HepG2 (cell line): ENCODE measurements at regions not wholly inside any gene's neighbourhood (a gene's known extent, or its start where the extent isn't known, plus 50 kb on each side); places are given as distances from the start of the nearest gene placed in this dataset.

Experiments used
- ATAC-seq: fragments of 200-7000 bp; cut with Tn5 transposase; 3 replicates; pipeline ENCODE4 v1.9.1; 2020; ENCODE audit warnings: mild to moderate bottlenecking, moderate library complexity
- BruUV-seq: library from RNA; stranded (reverse); fragments of 400-500 nt; replicated peaks from 2 replicates; lab custom pipeline; 2021; lab: Mats Ljungman, UMichigan
- CTCF ChIA-PET: fragments of 300-600 bp; formaldehyde crosslinking; extraction: SDS; loops from one replicate; lab custom pipeline; 2021; ENCODE audit warnings: low total read pairs, inconsistent platforms, low intra/inter-chr PET ratio; lab: Yijun Ruan, JAX
- POLR2A ChIA-PET: fragments of 350-600 bp; sonication (Branson Sonifier 250); formaldehyde crosslinking; loops from one replicate; lab custom pipeline; 2020; ENCODE audit warnings: antibody characterized with exemption, inconsistent platforms; lab: Yijun Ruan, JAX
- DNase-seq: peaks from one replicate; pipeline ENCODE4 v3.0.0-alpha.2; 2015; ENCODE audit warnings: low spot score
- FAIRE-seq: peaks from 3 replicates; lab custom pipeline; 2011; peaks lifted over from hg19 to GRCh38; lab: Jason Lieb, UNC
- H2AFZ ChIP-seq: one replicate; pipeline ENCODE4 v1.6.1; 2011; ENCODE audit warnings: low read length, inconsistent platforms
- H3K27ac ChIP-seq: fragments of 300-600 bp; 3 replicates; pipeline ENCODE4 v1.8.0; 2011; ENCODE audit warnings: mixed run types, mild to moderate bottlenecking, mixed read lengths, low read length, inconsistent platforms; ENCODE audit not compliant: insufficient read depth; ENCODE audit errors: extremely low read length
- H3K27me3 ChIP-seq, 2 experiments: fragments of 200-600 bp in 1 of 2; 2 replicates in 1 of 2; 3 replicates in 1 of 2; pipeline versions ENCODE4 v1.6.0 to v1.8.0; 2011; ENCODE audit warnings: low read length in 2 of 2, mild to moderate bottlenecking in 2 of 2, moderate library complexity in 2 of 2, inconsistent platforms in 1 of 2; ENCODE audit not compliant: insufficient read depth in 2 of 2, control insufficient read depth in 1 of 2
- H3K36me3 ChIP-seq, 2 experiments: fragments of 200-600 bp in 1 of 2; replicated peaks in 1 of 2; 2 replicates in 1 of 2; 3 replicates in 1 of 2; pipeline versions ENCODE4 v1.5.1 to v1.8.0; 2011; ENCODE audit warnings: low read length in 2 of 2, inconsistent platforms in 1 of 2; ENCODE audit not compliant: insufficient read depth in 2 of 2, control insufficient read depth in 1 of 2
- H3K4me1 ChIP-seq: 2 replicates; pipeline ENCODE4 v1.5.1; 2012; ENCODE audit warnings: low read length, inconsistent platforms; ENCODE audit not compliant: insufficient read depth
- H3K4me2 ChIP-seq: 2 replicates; pipeline ENCODE4 v1.6.0; 2011; ENCODE audit warnings: low read depth, low read length, inconsistent platforms
- H3K4me3 ChIP-seq, 3 experiments: fragments of 200-600 bp in 1 of 3; sonication (generic), shearing (Covaris generic) in 1 of 3; replicated peaks in 1 of 3; 2 replicates each; pipeline ENCODE4 v1.5.1; 2011 to 2016; ENCODE audit warnings: low read length in 3 of 3, inconsistent platforms in 2 of 3, low read depth in 2 of 3, mild to moderate bottlenecking in 2 of 3, control low read depth in 1 of 3, mixed read lengths in 1 of 3; ENCODE audit not compliant: insufficient read depth in 1 of 3
- H3K79me2 ChIP-seq: one replicate; pipeline ENCODE4 v1.6.1; 2011; ENCODE audit warnings: low read length, inconsistent platforms; ENCODE audit not compliant: insufficient read depth
- H3K9ac ChIP-seq: 2 replicates; pipeline ENCODE4 v1.6.0; 2011; ENCODE audit warnings: mild to moderate bottlenecking, low read depth, low read length, inconsistent platforms; ENCODE audit not compliant: insufficient read depth
- H3K9me3 ChIP-seq: 2 replicates; pipeline ENCODE4 v1.5.1; 2012; ENCODE audit warnings: mild to moderate bottlenecking, low read length
- H4K20me1 ChIP-seq: 2 replicates; pipeline ENCODE4 v1.6.0; 2011; ENCODE audit warnings: inconsistent platforms, mild to moderate bottlenecking, low read length, moderate library complexity; ENCODE audit not compliant: insufficient read depth
- FOSL2 ChIP-seq: sonication (generic); formaldehyde crosslinking; IDR thresholded peaks from 2 replicates; pipeline ENCODE4 v1.4.0; 2020; ENCODE audit warnings: missing genetic modification reagents
- FOXP1 ChIP-seq, 2 experiments: fragments of 450-650 bp in 1 of 2; IDR thresholded peaks; 2 replicates each; pipeline ENCODE4 v1.6.1; 2017 to 2018; ENCODE audit warnings: antibody characterized with exemption in 1 of 2
- HMGXB4 ChIP-seq, 2 experiments: sonication (generic) in 1 of 2; formaldehyde crosslinking in 1 of 2; IDR thresholded peaks; 2 replicates each; pipeline versions ENCODE4 v1.4.0 to v1.6.1; 2018 to 2020; ENCODE audit warnings: missing genetic modification reagents in 2 of 2, borderline replicate concordance in 1 of 2, low read depth in 1 of 2, mild to moderate bottlenecking in 1 of 2, missing biosample characterization in 1 of 2
- NFRKB ChIP-seq: fragments of 450-650 bp; IDR thresholded peaks from 2 replicates; pipeline ENCODE4 v1.6.1; 2017
- NKX3-1 ChIP-seq: sonication (generic); formaldehyde crosslinking; IDR thresholded peaks from 2 replicates; pipeline ENCODE4 v1.5.0; 2020; ENCODE audit warnings: missing genetic modification reagents
- NR2F1 ChIP-seq, 2 experiments: fragments of 450-650 bp in 1 of 2; formaldehyde crosslinking in 1 of 2; IDR thresholded peaks; 2 replicates each; pipeline versions ENCODE4 v1.5.0 to v1.6.1; 2016 to 2020; ENCODE audit warnings: mild to moderate bottlenecking in 1 of 2, missing compliant biosample characterization in 1 of 2, missing genetic modification reagents in 1 of 2, moderate library complexity in 1 of 2
- TEF ChIP-seq: sonication (generic); formaldehyde crosslinking; IDR thresholded peaks from 2 replicates; pipeline ENCODE4 v1.5.0; 2020; ENCODE audit warnings: missing genetic modification reagents
- XRCC5 ChIP-seq: fragments of 200-400 bp; formaldehyde crosslinking; optimal IDR thresholded peaks from 2 replicates; pipeline ENCODE3; 2017; ENCODE audit warnings: mild to moderate bottlenecking, low read length
- ZBTB26 ChIP-seq: IDR thresholded peaks from 2 replicates; pipeline ENCODE4 v1.6.1; 2016; ENCODE audit warnings: missing compliant biosample characterization, missing genetic modification reagents, borderline replicate concordance
- ZBTB43 ChIP-seq: sonication (generic); formaldehyde crosslinking; conservative IDR thresholded peaks from 2 replicates; pipeline ENCODE4 v1.4.0; 2020; ENCODE audit warnings: missing genetic modification reagents
- ZNF12 ChIP-seq: sonication (generic); formaldehyde crosslinking; IDR thresholded peaks from 2 replicates; pipeline ENCODE4 v1.5.0; 2020; ENCODE audit warnings: missing genetic modification reagents
- ZNF274 ChIP-seq: sonication (generic); formaldehyde crosslinking; IDR thresholded peaks from 2 replicates; pipeline ENCODE4 v1.5.1; 2020; ENCODE audit warnings: mild to moderate bottlenecking, missing genetic modification reagents
- ZNF501 ChIP-seq: sonication (generic); formaldehyde crosslinking; IDR thresholded peaks from 2 replicates; pipeline ENCODE4 v1.5.1; 2020; ENCODE audit warnings: mild to moderate bottlenecking, moderate library complexity, missing genetic modification reagents
- ZNF552 ChIP-seq: sonication (generic); formaldehyde crosslinking; IDR thresholded peaks from 2 replicates; pipeline ENCODE4 v1.9.0; 2022; ENCODE audit warnings: missing genetic modification reagents, mild to moderate bottlenecking, borderline replicate concordance
- ZNF572 ChIP-seq: sonication (generic); formaldehyde crosslinking; IDR thresholded peaks from 2 replicates; pipeline ENCODE4 v1.5.1; 2020; ENCODE audit warnings: mild to moderate bottlenecking, missing genetic modification reagents
- ZNF607 ChIP-seq: sonication (generic); formaldehyde crosslinking; IDR thresholded peaks from 2 replicates; pipeline ENCODE4 v1.5.1; 2020; ENCODE audit warnings: missing genetic modification reagents, mild to moderate bottlenecking, borderline replicate concordance
- WGBS: methylation state at CpG from one replicate; pipeline ENCODE4 v1.1.6; 2017; ENCODE audit warnings: low lambda C conversion rate; 5-methylcytosine and 5-hydroxymethylcytosine counted together
- in situ Hi-C: cut with HindIII; loops from 2 replicates; pipeline ENCODE4 v1.10.0; 2017; ENCODE audit warnings: low pct_unique_long_range_greater_than_20kb; ENCODE audit not compliant: extremely low pct_ligation_motif_present
- intact Hi-C: fragments of 100-400 bp; cut with micrococcal nuclease; formaldehyde crosslinking; loops from one replicate; pipeline ENCODE4 v1.10.0; 2022; ENCODE audit not compliant: unreplicated experiment

GRCh38 chr21:14864211-14865021 is 200.4 kb downstream of the NRIP1 start:
- Histone ChIP-seq H4K20me1 (no peaks in the 10 kb centered on the region), H3K9me3 (peaks cover 17% of the 10 kb centered on the region), H3K4me1 (peaks cover 54% of the 10 kb centered on the region), H2AFZ (no peak overlapping the region), H3K27ac (peak overlapping the region; percentile 76), H3K4me3 (peak overlapping the region in 2 of 3 experiments; percentile 48 to 53; a peak in 4 of 6 replicates), H3K36me3 (no peaks in the 10 kb centered on the region), H3K27me3 (no peaks in the 10 kb centered on the region), H3K79me2 (no peaks in the 10 kb centered on the region), H3K9ac (peak overlapping the region; percentile 59), H3K4me2 (peak overlapping the region; percentile 78)
- peak; percentile 95 for ATAC-seq
- no peak for FAIRE-seq
- ChIA-PET CTCF (interaction anchor here (0.7 to 2.0 kb wide), 7 partner anchors 13 to 728 kb away, joined by 3 to 10 read pairs (median 3); no protein-coding TSS in a partner anchor), POLR2A (interaction anchor here (1.2 to 2.4 kb wide), 9 partner anchors 10 to 577 kb away, joined by 3 to 27 read pairs (median 14); partner anchors contain the start of gene NRIP1)
- intact Hi-C loops (loop anchor here (1.0 to 5.0 kb wide), 13 partner anchors 13 to 729 kb away; no protein-coding TSS in a partner anchor), in situ Hi-C loops (loop anchor here (10.0 to 25.0 kb wide), 2 partner anchors 200 to 623 kb away; partner anchors contain the start of gene NRIP1)
- TSS peak; percentile 91 for BruUV-seq
- 0% methylated on average over 9 of the region's 9 CpGs for WGBS
- peak; percentile 94 for DNase-seq
- TF ChIP-seq NKX3-1 (CRISPR knock-in tag) (0 out of 2 replicates have a peak, but pooled peaks have one; percentile 24), HMGXB4 (CRISPR knock-in tag; IDR thresholded peaks at IDR 0.05; ENCODE audit: borderline replicate concordance in 1 of 2, low read depth in 1 of 2) (peak; percentile 62 to 65; a peak in 3 of 4 replicates), ZNF572 (CRISPR knock-in tag) (0 out of 2 replicates have a peak, but pooled peaks have one; percentile 38), ZNF552 (CRISPR knock-in tag) (no peak; the same call in 1 of the 2 replicates), NR2F1 (CRISPR knock-in tag; IDR thresholded peaks at IDR 0.05) (peak; percentile 7 to 63; a peak in 3 of 4 replicates), ZNF12 (CRISPR knock-in tag) (peak; percentile 53; the same call in 1 of the 2 replicates), ZNF274 (CRISPR knock-in tag) (no peak), ZBTB43 (CRISPR knock-in tag) (no peak; the same call in 1 of the 2 replicates), NFRKB (no peak), TEF (peak; percentile 35; the same call in 1 of the 2 replicates), ZNF607 (CRISPR knock-in tag) (peak; percentile 37; the same call in 1 of the 2 replicates), ZNF501 (peak; percentile 91), ZBTB26 (CRISPR knock-in tag) (0 out of 2 replicates have a peak, but pooled peaks have one; percentile 53), XRCC5 (peak; percentile 83), FOXP1 (IDR thresholded peaks at IDR 0.05) (no peak), FOXP1 (CRISPR knock-in tag; IDR thresholded peaks at IDR 0.05) (peak; percentile 7), FOSL2 (CRISPR knock-in tag) (peak; percentile 62)
